Keratinocyte (primary cell): ENCODE measurements at regions not wholly inside any gene's neighbourhood (a gene's known extent, or its start where the extent isn't known, plus 50 kb on each side); places are given as distances from the start of the nearest gene placed in this dataset.

ENCODE experiments used
- DNase-seq: peaks from one replicate; pipeline ENCODE4 v3.0.0-alpha.2; 2011; ENCODE audit warnings: low read depth, missing footprints, low spot score
- FAIRE-seq: peaks from 2 replicates; lab custom pipeline; 2011; peaks lifted over from hg19 to GRCh38; lab: Jason Lieb, UNC
- H2AFZ ChIP-seq: 2 replicates; pipeline ENCODE4 v1.6.0; 2012; ENCODE audit warnings: low read length, control low read depth, inconsistent platforms; ENCODE audit not compliant: control insufficient read depth
- H3K27ac ChIP-seq: 2 replicates; pipeline ENCODE4 v1.5.1; 2011; ENCODE audit warnings: low read length; ENCODE audit not compliant: control insufficient read depth, insufficient read depth
- H3K27me3 ChIP-seq: 3 replicates; pipeline ENCODE4 v1.6.0; 2011; ENCODE audit warnings: low read length; ENCODE audit not compliant: control insufficient read depth, insufficient read depth; ENCODE audit errors: extremely low read depth
- H3K36me3 ChIP-seq, 2 experiments: 2 replicates in 1 of 2; 3 replicates in 1 of 2; pipeline ENCODE4 v1.5.1; 2011; ENCODE audit warnings: low read length in 2 of 2, mild to moderate bottlenecking in 1 of 2; ENCODE audit not compliant: control insufficient read depth in 2 of 2, insufficient read depth in 2 of 2; ENCODE audit errors: extremely low read depth in 1 of 2
- H3K4me1 ChIP-seq: 3 replicates; pipeline ENCODE4 v1.5.1; 2011; ENCODE audit warnings: low read length; ENCODE audit not compliant: control insufficient read depth, insufficient read depth; ENCODE audit errors: extremely low read depth
- H3K4me2 ChIP-seq: 3 replicates; pipeline ENCODE4 v1.6.0; 2011; ENCODE audit warnings: low read depth, low read length; ENCODE audit not compliant: control insufficient read depth, insufficient read depth; ENCODE audit errors: extremely low read depth
- H3K4me3 ChIP-seq, 3 experiments: fragments of 200-600 bp in 1 of 3; sonication (generic) in 1 of 3; 2 replicates in 2 of 3; 3 replicates in 1 of 3; pipeline ENCODE4 v1.5.1; 2011 to 2016; ENCODE audit warnings: low read length in 3 of 3, mild to moderate bottlenecking in 3 of 3, control low read depth in 2 of 3, inconsistent platforms in 1 of 3, low read depth in 1 of 3, mixed read lengths in 1 of 3, mixed run types in 1 of 3, moderate library complexity in 1 of 3; ENCODE audit not compliant: control insufficient read depth in 2 of 3, insufficient read depth in 2 of 3; ENCODE audit errors: extremely low read depth in 1 of 3
- H3K79me2 ChIP-seq: 2 replicates; pipeline ENCODE4 v1.6.0; 2012; ENCODE audit warnings: low read length; ENCODE audit not compliant: control insufficient read depth, insufficient read depth
- H3K9ac ChIP-seq: 3 replicates; pipeline ENCODE4 v1.6.0; 2011; ENCODE audit warnings: low read length; ENCODE audit not compliant: control insufficient read depth, insufficient read depth; ENCODE audit errors: extremely low read depth
- H3K9me1 ChIP-seq: 3 replicates; pipeline ENCODE4 v1.6.0; 2011; ENCODE audit warnings: low read length; ENCODE audit not compliant: control insufficient read depth, insufficient read depth; ENCODE audit errors: extremely low read depth
- H3K9me3 ChIP-seq: 2 replicates; pipeline ENCODE4 v1.5.1; 2012; ENCODE audit warnings: low read depth, low read length; ENCODE audit not compliant: control insufficient read depth
- H4K20me1 ChIP-seq: 3 replicates; pipeline ENCODE4 v1.6.0; 2011; ENCODE audit warnings: low read length; ENCODE audit not compliant: control insufficient read depth, insufficient read depth; ENCODE audit errors: extremely low read depth
- CTCF ChIP-seq, 3 experiments: IDR thresholded peaks in 1 of 3; conservative IDR thresholded peaks in 1 of 3; optimal IDR thresholded peaks in 1 of 3; 2 replicates in 2 of 3; 3 replicates in 1 of 3; pipeline versions ENCODE3 to v1.5.1; 2011; ENCODE audit warnings: low read length in 3 of 3, mild to moderate bottlenecking in 3 of 3, moderate library complexity in 2 of 3, control low read depth in 1 of 3, inconsistent platforms in 1 of 3; ENCODE audit not compliant: insufficient read depth in 2 of 3; ENCODE audit errors: extremely low read depth in 1 of 3
- EZH2 ChIP-seq: IDR thresholded peaks from one replicate; pipeline ENCODE4 v1.6.1; 2012; ENCODE audit warnings: inconsistent platforms, mild to moderate bottlenecking, low read length, moderate library complexity
- dilution Hi-C: fragments of 300-500 bp; cut with MboI; formaldehyde crosslinking; loops from one replicate; pipeline ENCODE4 v1.7.0; 2020; ENCODE audit warnings: low sequenced_read_pairs; ENCODE audit not compliant: extremely low pct_ligation_motif_present

- no peak overlapping the region for H2AFZ ChIP-seq
- dilution Hi-C loops, result no loop called here
Observed at GRCh38 chr6:141117874-141118273, 1014.9 kb upstream of the GJE1 start.

GRCh38 chr6:141110481-141110880 is 1022.2 kb upstream of the GJE1 start:
- Histone ChIP-seq H2AFZ (peak overlapping the region; percentile 76), H3K9ac (no peak overlapping the region), H3K9me1 (no peaks in the 10 kb centered on the region), H4K20me1 (no peaks in the 10 kb centered on the region), H3K4me3 (no peak overlapping the region), H3K4me1 (peaks cover 15% of the 10 kb centered on the region), H3K36me3 (no peaks in the 10 kb centered on the region), H3K27me3 (no peaks in the 10 kb centered on the region), H3K9me3 (no peaks in the 10 kb centered on the region), H3K79me2 (no peaks in the 10 kb centered on the region), H3K27ac (no peak overlapping the region), H3K4me2 (no peak overlapping the region)
- DNase-seq, result peak; percentile 19
- no peak for TF ChIP-seq EZH2
- no peak for TF ChIP-seq CTCF (optimal IDR thresholded peaks at IDR 0.05 in 1 of 3, IDR thresholded peaks at IDR 0.05 in 1 of 3, conservative IDR thresholded peaks at IDR 0.05 in 1 of 3; ENCODE audit: extremely low read depth in 1 of 3, insufficient read depth in 2 of 3, low read length in 3 of 3)
- dilution Hi-C loops, result no loop called here
- peak; percentile 94 for FAIRE-seq

More at GRCh38 chr6:141117874-141118273, 1014.9 kb upstream of the GJE1 start:
- Histone ChIP-seq H4K20me1 (no peaks in the 10 kb centered on the region), H3K4me2 (no peak overlapping the region), H3K27ac (no peak overlapping the region), H3K9me3 (no peaks in the 10 kb centered on the region), H3K79me2 (no peaks in the 10 kb centered on the region), H3K4me3 (no peak overlapping the region), H3K4me1 (no peaks in the 10 kb centered on the region), H3K36me3 (no peaks in the 10 kb centered on the region), H3K9me1 (no peaks in the 10 kb centered on the region), H3K27me3 (no peaks in the 10 kb centered on the region), H3K9ac (no peak overlapping the region)
- TF ChIP-seq EZH2, result no peak
- no peak for TF ChIP-seq CTCF (optimal IDR thresholded peaks at IDR 0.05 in 1 of 3, IDR thresholded peaks at IDR 0.05 in 1 of 3, conservative IDR thresholded peaks at IDR 0.05 in 1 of 3; ENCODE audit: extremely low read depth in 1 of 3, insufficient read depth in 2 of 3, low read length in 3 of 3)
- FAIRE-seq, result no peak
- no peak for DNase-seq
